ENCODE measurements at regions not wholly inside any gene's neighbourhood (a gene's known extent, or its start where the extent isn't known, plus 50 kb on each side); places are given as distances from the start of the nearest gene placed in this dataset.
"Not testable (repeated sequence)": the region's sequence is repeated elsewhere in the genome, so short reads cannot be mapped to it uniquely, and the experiment has no call there.

GRCh38 chr3:153973722-153974265 lies 147.4 kb upstream of the ARHGEF26 start:
- TF ChIP-seq, protein P1, sequence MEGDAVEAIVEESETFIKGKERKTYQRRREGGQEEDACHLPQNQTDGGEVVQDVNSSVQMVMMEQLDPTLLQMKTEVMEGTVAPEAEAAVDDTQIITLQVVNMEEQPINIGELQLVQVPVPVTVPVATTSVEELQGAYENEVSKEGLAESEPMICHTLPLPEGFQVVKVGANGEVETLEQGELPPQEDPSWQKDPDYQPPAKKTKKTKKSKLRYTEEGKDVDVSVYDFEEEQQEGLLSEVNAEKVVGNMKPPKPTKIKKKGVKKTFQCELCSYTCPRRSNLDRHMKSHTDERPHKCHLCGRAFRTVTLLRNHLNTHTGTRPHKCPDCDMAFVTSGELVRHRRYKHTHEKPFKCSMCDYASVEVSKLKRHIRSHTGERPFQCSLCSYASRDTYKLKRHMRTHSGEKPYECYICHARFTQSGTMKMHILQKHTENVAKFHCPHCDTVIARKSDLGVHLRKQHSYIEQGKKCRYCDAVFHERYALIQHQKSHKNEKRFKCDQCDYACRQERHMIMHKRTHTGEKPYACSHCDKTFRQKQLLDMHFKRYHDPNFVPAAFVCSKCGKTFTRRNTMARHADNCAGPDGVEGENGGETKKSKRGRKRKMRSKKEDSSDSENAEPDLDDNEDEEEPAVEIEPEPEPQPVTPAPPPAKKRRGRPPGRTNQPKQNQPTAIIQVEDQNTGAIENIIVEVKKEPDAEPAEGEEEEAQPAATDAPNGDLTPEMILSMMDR (IDR thresholded peaks at IDR 0.05; ENCODE audit: borderline replicate concordance, control extremely low read depth, extremely low read depth, insufficient read depth, missing control alignments): no peak
- DNase-seq (ENCODE audit: low spot score): no peak
- in situ Hi-C loops (cut with MboI; ENCODE audit: low sequenced_read_pairs, unreplicated experiment): no loop called here

- TF ChIP-seq, protein P1 (IDR thresholded peaks at IDR 0.05; ENCODE audit: borderline replicate concordance, control extremely low read depth, extremely low read depth, insufficient read depth, missing control alignments): no peak
- in situ Hi-C loops (cut with MboI; ENCODE audit: low sequenced_read_pairs, unreplicated experiment): no loop called here
- DNase-seq (ENCODE audit: low spot score): no peak
Measured at GRCh38 chr3:153974614-153975013, 146.6 kb upstream of the ARHGEF26 start.

GRCh38 chr3:153976891-153977554 lies 144.2 kb upstream of the ARHGEF26 start:
- in situ Hi-C loops (cut with MboI; ENCODE audit: low sequenced_read_pairs, unreplicated experiment): no loop called here
- DNase-seq (ENCODE audit: low spot score): no peak
- TF ChIP-seq, protein P1 (IDR thresholded peaks at IDR 0.05; ENCODE audit: borderline replicate concordance, control extremely low read depth, extremely low read depth, insufficient read depth, missing control alignments): no peak

- TF ChIP-seq, protein P1 (IDR thresholded peaks at IDR 0.05; ENCODE audit: borderline replicate concordance, control extremely low read depth, extremely low read depth, insufficient read depth, missing control alignments): no peak
- no peak for DNase-seq (ENCODE audit: low spot score)
- in situ Hi-C loops (cut with MboI; ENCODE audit: low sequenced_read_pairs, unreplicated experiment): no loop called here
Measured at GRCh38 chr3:153978006-153978405, 143.2 kb upstream of the ARHGEF26 start.

DNA sequence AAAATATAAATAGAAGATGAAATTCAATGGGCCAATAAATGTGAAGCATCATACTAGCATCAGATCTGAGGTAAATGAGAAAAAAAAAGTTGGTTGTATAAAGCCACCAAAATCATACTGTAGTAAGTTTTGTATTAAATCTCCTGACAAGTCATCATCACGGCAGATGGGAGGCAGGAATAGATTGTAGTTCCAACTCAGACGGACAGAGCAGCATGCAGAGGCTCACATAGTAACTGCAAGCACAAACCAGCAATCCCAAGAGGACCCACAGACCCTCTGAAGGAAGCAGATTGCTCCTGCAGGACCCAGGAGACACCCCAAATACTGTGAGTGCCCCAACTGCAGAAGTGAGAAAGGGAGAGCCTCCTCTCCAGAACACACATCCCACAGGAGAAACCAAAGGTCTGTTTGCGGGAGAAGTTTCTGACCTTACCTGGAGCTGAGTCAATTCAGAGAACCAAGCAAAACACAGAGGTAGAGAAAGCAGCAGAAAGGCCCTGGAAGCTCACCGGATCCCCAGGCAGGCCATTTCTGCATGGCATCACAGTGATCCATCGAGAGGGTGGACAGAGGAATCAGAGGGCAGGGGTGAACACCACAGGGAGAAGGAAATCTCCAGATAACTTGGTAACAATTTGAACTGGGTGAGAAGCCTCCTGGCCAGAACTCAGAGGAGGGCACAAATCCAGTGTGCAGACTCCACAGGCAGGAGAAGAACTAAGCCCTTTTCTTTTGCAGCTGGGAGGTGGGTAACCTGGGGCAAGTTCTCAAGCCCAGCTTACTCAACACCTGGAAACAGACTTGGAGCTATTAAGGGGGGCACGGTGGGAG lies 141.6 kb upstream of the ARHGEF26 start:
- in situ Hi-C loops (cut with MboI; ENCODE audit: low sequenced_read_pairs, unreplicated experiment): no loop called here
- TF ChIP-seq, protein P1 (IDR thresholded peaks at IDR 0.05; ENCODE audit: borderline replicate concordance, control extremely low read depth, extremely low read depth, insufficient read depth, missing control alignments): no peak
- no peak for DNase-seq (ENCODE audit: low spot score)

GRCh38 chr3:153980252-153980590 lies 141.0 kb upstream of the ARHGEF26 start:
- TF ChIP-seq, protein P1 (IDR thresholded peaks at IDR 0.05; ENCODE audit: borderline replicate concordance, control extremely low read depth, extremely low read depth, insufficient read depth, missing control alignments): no peak
- in situ Hi-C loops (cut with MboI; ENCODE audit: low sequenced_read_pairs, unreplicated experiment): no loop called here
- DNase-seq (ENCODE audit: low spot score): no peak

DNA sequence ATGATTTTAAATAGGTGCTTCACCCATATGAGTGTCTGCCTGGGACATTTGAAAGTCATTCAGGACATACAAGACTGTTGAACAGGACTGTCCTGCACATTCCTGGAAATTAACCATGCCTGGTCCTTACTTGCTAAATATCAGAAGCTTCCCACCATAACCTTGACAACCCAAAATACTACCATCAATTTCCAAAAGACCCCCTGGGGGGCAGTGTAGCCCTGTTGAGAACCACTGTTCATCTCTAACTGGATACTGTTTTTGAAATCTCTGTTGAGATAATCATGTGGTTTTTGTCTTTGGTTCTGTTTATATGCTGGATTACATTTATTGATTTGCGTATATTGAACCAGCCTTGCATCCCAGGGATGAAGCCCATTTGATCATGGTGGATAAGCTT lies 123.8 kb upstream of the ARHGEF26 start:
- in situ Hi-C loops (cut with MboI; ENCODE audit: low sequenced_read_pairs, unreplicated experiment); DNase-seq (ENCODE audit: low spot score): not testable (repeated sequence)
